DOHH2 (cell line): ENCODE measurements at regions not wholly inside any gene's neighbourhood (a gene's known extent, or its start where the extent isn't known, plus 50 kb on each side); places are given as distances from the start of the nearest gene placed in this dataset.

Source experiments
- CTCF ChIP-seq: fragments of 200-600 bp; sonication (generic); IDR thresholded peaks from one replicate; pipeline ENCODE4 v1.5.1; 2014; ENCODE audit warnings: antibody characterized with exemption, mild to moderate bottlenecking, low read depth, low read length; ENCODE audit not compliant: poor library complexity, severe bottlenecking
- EZH2phosphoT487 ChIP-seq: fragments of 200-600 bp; sonication (generic); IDR thresholded peaks from 2 replicates; pipeline ENCODE4 v1.6.1; 2017; ENCODE audit warnings: borderline replicate concordance, mild to moderate bottlenecking, antibody characterized with exemption, low read length, moderate library complexity, mixed read lengths

- TF ChIP-seq CTCF (no peak), EZH2phosphoT487 (no peak)
These were observed 225.2 kb downstream of the SEC23A start for GRCh38 chr14:38877744-38878388.
